Keratinocyte (primary cell): ENCODE measurements at regions not wholly inside any gene's neighbourhood (a gene's known extent, or its start where the extent isn't known, plus 50 kb on each side); places are given as distances from the start of the nearest gene placed in this dataset.

ENCODE experiments used
- EZH2 ChIP-seq: IDR thresholded peaks from one replicate; pipeline ENCODE4 v1.6.1; 2012; ENCODE audit warnings: inconsistent platforms, mild to moderate bottlenecking, low read length, moderate library complexity
- TF ChIP-seq, protein P1 (sequence below), 3 experiments: IDR thresholded peaks in 1 of 3; conservative IDR thresholded peaks in 1 of 3; optimal IDR thresholded peaks in 1 of 3; 2 replicates in 2 of 3; 3 replicates in 1 of 3; pipeline versions ENCODE3 to v1.5.1; 2011; ENCODE audit warnings: low read length in 3 of 3, mild to moderate bottlenecking in 3 of 3, moderate library complexity in 2 of 3, control low read depth in 1 of 3, inconsistent platforms in 1 of 3; ENCODE audit not compliant: insufficient read depth in 2 of 3; ENCODE audit errors: extremely low read depth in 1 of 3

- TF ChIP-seq, protein P1, sequence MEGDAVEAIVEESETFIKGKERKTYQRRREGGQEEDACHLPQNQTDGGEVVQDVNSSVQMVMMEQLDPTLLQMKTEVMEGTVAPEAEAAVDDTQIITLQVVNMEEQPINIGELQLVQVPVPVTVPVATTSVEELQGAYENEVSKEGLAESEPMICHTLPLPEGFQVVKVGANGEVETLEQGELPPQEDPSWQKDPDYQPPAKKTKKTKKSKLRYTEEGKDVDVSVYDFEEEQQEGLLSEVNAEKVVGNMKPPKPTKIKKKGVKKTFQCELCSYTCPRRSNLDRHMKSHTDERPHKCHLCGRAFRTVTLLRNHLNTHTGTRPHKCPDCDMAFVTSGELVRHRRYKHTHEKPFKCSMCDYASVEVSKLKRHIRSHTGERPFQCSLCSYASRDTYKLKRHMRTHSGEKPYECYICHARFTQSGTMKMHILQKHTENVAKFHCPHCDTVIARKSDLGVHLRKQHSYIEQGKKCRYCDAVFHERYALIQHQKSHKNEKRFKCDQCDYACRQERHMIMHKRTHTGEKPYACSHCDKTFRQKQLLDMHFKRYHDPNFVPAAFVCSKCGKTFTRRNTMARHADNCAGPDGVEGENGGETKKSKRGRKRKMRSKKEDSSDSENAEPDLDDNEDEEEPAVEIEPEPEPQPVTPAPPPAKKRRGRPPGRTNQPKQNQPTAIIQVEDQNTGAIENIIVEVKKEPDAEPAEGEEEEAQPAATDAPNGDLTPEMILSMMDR (optimal IDR thresholded peaks at IDR 0.05 in 1 of 3, IDR thresholded peaks at IDR 0.05 in 1 of 3, conservative IDR thresholded peaks at IDR 0.05 in 1 of 3; ENCODE audit: extremely low read depth in 1 of 3, insufficient read depth in 2 of 3, low read length in 3 of 3), result no peak
- no peak for TF ChIP-seq EZH2
Observed at GRCh38 chr1:69510026-69510425, 57.7 kb upstream of the LRRC7 start.
